RWPE1 (cell line): ENCODE measurements at regions not wholly inside any gene's neighbourhood (a gene's known extent, or its start where the extent isn't known, plus 50 kb on each side); places are given as distances from the start of the nearest gene placed in this dataset.

Experiments
- CTCF ChIA-PET: fragments of 350-600 bp; sonication (Branson Sonifier 250); formaldehyde crosslinking; extraction: SDS; loops from one replicate; lab custom pipeline; 2021; lab: Yijun Ruan, JAX
- POLR2A ChIA-PET: fragments of 400-600 bp; formaldehyde crosslinking; extraction: SDS; loops from one replicate; lab custom pipeline; 2020; ENCODE audit warnings: antibody characterized with exemption; ENCODE audit not compliant: low non-redundant PET; lab: Yijun Ruan, JAX
- DNase-seq: peaks from one replicate; pipeline ENCODE4 v3.0.0; 2012; ENCODE audit warnings: low spot score
- H3K27ac ChIP-seq: fragments of 450-650 bp; 2 replicates; pipeline ENCODE4 v1.5.1; 2017
- CTCF ChIP-seq: fragments of 450-650 bp; conservative IDR thresholded peaks from 2 replicates; pipeline ENCODE4 v1.5.1; 2017; ENCODE audit warnings: low read depth, mild to moderate bottlenecking

GRCh38 chr20:62527781-62528180 is 52.0 kb upstream of the GATA5 start:
- CTCF ChIA-PET = interaction anchor here (1.5 kb wide), 1 partner anchor 28 kb away, joined by 5 read pairs; no protein-coding TSS in a partner anchor
- no peak for DNase-seq
- H3K27ac ChIP-seq = no peak overlapping the region
- POLR2A ChIA-PET = no interaction called here
- TF ChIP-seq CTCF = no peak

- no peak for TF ChIP-seq CTCF
- ChIA-PET CTCF (interaction anchor here (1.0 to 1.5 kb wide), 2 partner anchors 29 to 94 kb away, joined by 3 to 5 read pairs; no protein-coding TSS in a partner anchor), POLR2A (no interaction called here)
- no peak for DNase-seq
- no peak overlapping the region for H3K27ac ChIP-seq
These were observed 53.4 kb upstream of the GATA5 start for GRCh38 chr20:62528983-62529891.

- no peak for DNase-seq
- ChIA-PET CTCF (interaction anchor here (1.0 kb wide), 1 partner anchor 93 kb away, joined by 3 read pairs; no protein-coding TSS in a partner anchor), POLR2A (no interaction called here)
- no peak overlapping the region for H3K27ac ChIP-seq
- TF ChIP-seq CTCF = no peak
These were observed 54.3 kb upstream of the GATA5 start for GRCh38 chr20:62529896-62530642.

DNA sequence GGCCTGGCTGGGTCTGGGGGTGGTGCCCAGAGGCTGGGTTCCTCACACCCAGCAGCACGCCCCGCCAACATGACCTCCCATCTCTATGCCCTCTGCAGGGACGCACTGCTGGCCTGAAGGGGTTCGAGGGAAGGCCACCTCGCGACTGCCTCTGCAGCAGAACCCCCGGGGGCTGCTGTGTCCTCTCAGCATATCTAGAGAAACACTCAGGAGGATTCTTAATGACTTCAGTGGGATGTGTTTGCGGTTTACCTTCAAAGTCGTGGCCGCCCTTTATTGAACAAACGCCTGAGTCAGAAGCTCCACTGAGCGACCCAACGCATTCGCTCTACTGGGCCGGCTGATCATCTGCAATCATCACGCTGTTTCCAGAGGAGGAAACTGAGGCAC is 54.8 kb upstream of the GATA5 start:
- no peak for DNase-seq
- ChIA-PET CTCF (interaction anchor here (0.7 kb wide), 1 partner anchor 90 kb away, joined by 3 read pairs; no protein-coding TSS in a partner anchor), POLR2A (no interaction called here)
- no peak overlapping the region for H3K27ac ChIP-seq
- TF ChIP-seq CTCF = no peak

GRCh38 chr20:62531046-62531838 is 55.4 kb upstream of the GATA5 start:
- ChIA-PET CTCF (interaction anchor here (0.7 to 1.4 kb wide), 3 partner anchors 20 to 90 kb away, joined by 3 to 5 read pairs (median 4); no protein-coding TSS in a partner anchor), POLR2A (no interaction called here)
- DNase-seq = no peak
- H3K27ac ChIP-seq = no peak overlapping the region
- no peak for TF ChIP-seq CTCF
